GM18499 (cell line): ENCODE measurements at regions not wholly inside any gene's neighbourhood (a gene's known extent, or its start where the extent isn't known, plus 50 kb on each side); places are given as distances from the start of the nearest gene placed in this dataset.
A peak's percentile ranks its signal among the peaks of the same experiment; 100 is the strongest.

Source experiments
- ATAC-seq: cut with Tn5 transposase; IDR thresholded peaks from one replicate; pipeline ENCODE4 v1.9.1; 2021; ENCODE audit warnings: moderate number of reproducible peaks; ENCODE audit not compliant: insufficient read depth, unreplicated experiment

DNA sequence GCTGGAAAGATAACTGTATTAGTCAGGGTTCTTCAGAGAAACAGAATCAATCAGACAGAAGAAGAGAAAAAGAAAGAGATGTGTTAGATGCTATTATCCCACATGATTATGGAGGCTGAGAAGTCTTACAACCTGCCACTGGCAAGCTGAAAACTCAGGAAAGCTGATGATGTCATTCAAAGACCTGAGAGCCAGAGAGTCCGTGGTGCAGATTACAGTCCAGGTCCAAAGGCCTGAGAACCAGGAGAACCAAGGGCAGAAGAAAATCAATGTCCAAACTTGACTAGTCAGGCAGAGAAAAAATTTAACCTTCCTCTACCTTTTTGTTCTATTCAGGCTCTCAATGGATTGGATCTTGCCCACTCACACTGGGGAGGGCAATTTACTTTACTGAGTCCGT is 172.5 kb downstream of the QDPR start:
- no peak for ATAC-seq

DNA sequence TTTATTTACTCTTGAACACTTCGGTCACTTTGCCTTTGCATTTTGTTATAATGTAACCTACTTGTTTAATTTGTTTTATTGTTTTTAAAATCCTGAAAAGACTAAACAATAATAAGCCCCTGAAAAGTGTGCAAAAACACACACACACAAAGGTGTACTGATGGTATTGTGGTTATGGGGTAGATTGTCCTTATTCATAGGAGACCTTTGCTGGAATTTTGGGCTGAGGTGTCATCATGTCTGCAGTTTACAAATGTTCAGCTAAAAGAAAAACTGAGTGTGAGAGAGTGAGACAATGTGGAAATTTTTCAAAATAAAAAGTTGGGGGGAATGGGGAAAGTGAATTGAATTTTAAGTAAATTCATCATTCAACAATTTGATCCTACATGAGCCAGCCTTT is 174.9 kb downstream of the QDPR start:
- no peak for ATAC-seq

DNA sequence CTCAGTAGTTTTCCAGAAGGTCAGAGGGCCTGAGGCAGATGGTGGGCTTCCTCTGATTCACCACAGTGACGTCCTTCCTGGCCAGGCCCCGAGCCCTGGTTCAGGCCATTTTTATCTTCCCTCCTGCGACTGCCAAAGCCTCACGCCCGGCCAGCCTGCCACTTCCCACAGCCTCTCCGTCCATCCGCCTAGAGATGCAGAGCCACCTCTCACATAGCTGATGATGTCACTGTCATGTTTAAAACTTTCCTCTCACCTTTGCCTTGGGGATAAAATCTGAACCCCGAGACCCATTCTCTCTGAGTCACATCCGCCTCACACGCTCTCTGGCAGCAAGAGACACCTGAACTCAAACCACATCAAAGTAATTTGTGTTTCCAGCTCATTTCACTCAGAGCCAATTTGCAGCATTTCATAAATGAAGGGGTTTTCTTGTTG is 175.3 kb downstream of the QDPR start:
- ATAC-seq: peak; percentile 99

DNA sequence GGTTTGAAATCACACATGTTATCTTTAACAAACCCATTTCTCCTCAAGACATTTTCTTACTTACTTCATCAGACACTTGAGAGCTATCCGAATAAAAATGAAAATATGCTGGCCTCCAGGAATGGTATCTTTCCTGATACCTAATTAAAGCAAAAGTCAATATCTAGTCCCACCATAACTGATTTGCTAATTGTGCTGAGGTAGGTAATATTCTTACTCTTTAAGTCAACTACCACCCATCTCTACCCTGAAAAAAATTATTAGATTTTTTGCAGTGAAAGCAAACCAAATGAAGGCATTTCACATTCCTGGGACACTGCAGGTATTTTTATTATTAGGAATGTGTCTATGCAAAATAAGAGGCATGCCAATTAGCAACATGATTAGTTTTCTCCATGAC is 175.8 kb downstream of the QDPR start:
- no peak for ATAC-seq

DNA sequence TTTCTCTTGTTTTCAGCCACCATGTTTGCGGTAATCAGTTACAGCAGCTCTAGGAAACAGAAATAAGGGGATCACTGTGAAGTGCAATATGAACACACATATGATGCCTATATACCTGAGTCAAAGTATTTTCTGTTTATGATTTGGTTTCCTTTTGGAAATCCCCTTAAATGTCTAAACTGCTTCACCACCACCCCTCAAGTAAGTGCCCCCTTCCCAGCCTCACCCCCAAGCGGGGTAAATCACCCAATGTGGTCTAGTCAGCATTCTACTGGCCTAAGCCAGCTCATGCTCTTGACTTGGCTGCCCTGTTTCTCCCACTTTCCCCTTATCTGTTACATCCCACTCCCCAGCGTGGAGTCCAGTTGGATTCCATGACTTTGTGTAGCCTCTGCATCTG is 176.5 kb downstream of the QDPR start:
- no peak for ATAC-seq

DNA sequence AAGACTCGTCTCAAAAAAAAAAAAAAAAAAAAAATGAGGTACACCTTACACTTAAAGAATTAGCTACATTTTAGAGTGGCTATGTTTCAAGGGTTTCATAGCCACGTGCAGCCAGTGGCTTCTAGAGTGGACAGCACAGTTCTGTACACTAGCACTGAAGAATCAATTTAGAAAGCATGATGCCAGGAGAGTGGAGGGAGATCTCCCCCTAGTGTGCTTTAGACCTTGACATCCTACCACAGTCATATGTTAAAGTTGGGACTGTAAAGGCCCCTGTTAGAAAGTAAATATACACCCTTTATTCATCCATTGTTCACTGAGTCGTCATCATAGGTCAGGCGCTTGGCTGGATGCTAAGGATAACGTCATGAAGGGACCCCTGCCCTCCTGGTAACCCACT is 179.4 kb downstream of the QDPR start:
- no peak for ATAC-seq

DNA sequence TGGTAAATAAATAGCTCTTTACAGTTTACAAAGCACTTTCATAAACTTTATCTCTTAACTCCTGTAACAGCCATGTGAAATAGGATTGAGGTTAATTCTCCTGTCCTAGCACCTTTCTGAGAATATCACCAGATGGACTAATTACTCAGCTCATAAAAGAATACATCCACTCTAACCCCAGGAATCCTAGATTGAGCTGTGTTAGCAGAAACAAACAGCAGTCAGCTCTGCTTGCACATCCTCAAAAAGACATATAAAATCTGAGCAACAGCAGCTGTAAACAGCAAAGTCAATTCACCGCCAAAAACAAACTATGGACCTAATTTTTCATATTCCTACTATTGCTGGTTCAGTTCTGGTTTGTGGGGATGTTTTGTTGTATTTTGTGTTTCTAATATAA is 182.8 kb downstream of the QDPR start:
- no peak for ATAC-seq

DNA sequence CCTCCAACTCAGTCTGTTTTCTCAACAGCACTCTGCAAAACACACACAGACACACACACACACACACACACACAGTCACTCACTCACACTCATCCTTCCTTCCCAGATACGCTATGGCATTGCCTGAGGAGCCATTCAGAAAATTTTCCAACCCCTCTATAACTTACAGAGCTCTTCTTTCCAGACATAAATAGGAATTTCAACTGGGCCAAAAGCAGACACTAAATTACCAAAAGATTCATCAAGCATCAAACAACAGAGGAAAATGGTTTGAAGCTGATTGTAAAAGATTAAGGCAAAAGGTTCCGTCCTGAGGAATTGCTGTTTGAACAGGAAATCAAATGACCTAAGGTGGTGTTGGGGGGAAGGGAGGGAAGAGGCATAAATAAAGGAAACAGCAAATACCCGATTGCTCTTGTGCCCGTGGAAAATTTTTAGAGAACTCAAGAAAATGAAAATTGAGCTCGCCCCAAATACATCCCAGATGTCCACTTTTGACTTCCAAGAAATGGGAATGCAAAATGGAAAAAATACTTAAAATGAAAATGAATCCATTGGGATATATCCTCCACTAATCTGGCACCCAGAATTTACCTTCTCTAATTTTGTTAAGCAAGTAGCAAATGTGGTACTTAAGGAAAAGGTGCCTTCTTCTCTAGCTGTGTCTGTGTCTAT is 183.6 kb downstream of the QDPR start:
- ATAC-seq: no peak

DNA sequence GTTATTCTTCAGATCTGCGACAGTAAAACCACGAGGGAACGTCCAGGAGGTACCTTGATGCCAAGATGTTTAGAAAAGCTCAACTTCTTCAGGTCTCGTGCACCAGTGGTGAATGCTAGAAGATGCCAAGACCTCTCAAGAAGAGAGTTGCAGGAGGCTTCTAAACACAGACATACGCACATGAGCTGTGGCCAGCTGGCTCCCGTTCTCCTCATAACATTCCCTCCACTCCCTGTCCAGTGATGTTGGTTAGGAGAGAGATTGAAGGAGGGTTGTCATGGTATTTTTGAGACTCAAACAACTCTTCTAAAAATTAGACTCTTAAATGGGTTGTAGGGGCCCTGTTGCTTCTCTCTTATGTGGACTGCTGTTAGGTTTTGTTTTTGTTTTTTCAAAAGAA is 184.3 kb downstream of the QDPR start:
- no peak for ATAC-seq

DNA sequence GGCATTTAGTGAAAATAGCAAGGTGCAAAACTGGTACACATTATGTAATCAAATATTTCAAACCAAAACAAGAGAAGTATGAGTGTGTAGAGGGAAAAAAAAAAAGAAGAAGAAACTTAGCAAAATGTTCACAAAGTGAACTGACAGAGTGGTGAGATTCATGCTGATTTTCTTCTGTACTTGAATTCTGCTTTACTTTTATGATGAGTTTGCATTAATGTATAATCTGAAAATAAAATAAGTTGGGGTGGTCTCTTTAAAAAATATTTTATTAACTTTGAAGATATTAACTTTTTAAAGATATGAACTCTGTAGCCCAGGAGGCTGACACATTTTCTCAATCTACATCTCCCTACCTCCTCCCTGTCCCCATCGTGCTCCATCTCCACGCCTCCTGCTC is 185.1 kb downstream of the QDPR start:
- ATAC-seq: no peak

DNA sequence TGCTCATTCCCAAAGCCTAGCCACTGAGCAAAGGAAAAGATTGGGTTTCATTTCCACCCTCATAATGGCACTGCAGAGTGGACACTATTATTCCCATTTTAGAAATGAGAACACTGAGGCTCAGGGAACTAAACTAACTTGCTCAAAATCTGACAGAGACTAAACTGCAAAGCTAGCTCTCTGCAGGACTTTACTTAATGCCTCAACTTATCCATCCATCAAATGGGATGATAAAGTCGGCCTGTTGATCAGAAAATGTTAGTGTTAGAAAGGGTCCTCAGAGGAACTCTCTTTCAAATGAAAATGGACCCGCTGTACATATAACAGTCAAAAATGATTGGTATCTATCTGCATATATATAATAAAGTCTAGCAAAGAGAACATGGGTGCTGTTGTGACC is 186.8 kb downstream of the QDPR start:
- ATAC-seq: no peak

DNA sequence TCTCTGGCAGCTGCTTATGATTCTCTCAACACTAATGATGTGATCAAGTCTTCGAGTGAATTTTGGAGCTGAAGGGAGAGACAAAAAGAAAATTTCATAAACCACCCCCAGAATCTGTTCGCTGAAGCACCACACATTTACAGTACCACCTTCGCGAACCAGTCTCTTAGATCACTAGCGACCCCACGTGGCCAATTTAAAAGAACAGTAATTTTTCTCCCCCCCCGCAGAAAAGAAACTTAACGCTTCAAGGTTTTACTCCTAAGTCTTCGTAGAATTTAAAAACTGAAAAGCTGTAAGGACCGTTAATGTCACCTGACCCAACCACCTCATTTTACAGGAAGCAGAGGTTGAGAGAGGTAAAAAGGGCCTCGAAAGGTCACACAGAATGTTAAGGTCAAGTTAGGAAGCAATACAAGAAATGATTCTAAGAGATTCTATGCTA is 187.5 kb downstream of the QDPR start:
- ATAC-seq: no peak

DNA sequence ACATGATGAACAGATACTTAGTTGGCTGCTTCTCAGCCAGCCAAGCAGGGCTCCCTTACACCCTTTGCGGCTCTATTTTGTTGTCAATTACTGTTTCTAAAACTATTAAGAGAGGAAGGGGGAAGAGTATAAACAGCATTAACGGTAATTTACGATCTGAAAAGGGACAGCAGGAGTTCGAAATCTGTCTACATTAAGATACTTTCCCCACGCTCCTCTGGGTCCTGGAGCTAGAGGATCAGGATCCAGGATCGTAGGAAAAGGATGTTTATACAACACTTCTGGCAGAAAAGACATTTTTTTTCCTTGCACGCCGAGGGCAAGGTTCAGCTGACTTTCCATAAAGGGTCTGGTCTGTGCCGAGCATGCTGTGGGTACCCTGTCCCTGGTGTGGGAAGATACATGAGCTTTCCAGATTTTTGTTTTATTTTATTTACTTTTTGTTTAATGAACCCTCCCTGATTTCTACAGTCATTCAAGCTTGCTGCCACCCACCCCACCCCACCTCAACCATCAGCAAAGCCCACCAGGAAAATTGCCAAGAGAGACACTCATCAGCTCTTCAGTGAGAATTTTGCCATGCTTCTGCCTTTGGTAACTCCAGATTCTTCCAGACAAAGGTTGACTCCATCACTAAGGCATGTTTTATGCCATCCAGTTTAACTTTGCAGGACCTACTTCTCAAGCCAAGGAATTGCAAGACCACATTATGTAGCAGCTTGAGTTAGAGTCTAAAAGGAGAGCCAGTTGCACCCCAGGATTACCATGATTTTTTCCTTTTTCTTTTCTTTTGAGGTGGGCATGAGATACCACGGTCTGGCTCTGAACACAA is 188.1 kb downstream of the QDPR start:
- no peak for ATAC-seq

DNA sequence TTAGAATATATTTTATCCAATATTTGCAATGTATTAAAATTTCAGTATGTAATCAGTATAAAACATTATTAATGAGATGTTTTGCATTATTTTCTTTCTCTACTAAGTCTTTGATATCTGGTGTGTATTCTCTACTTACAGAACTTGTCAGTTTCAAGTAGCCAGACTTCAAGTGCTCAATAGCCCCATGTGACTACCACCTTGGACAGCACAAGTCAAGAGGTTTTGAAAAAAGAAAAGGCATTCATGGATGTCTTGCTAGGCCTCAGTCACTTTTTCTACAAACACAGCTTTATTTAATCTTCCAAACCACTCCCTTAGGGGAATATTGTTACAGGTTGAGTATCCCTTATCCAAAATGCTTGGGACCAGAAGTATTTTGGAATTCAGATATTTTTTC is 189.4 kb downstream of the QDPR start:
- no peak for ATAC-seq

DNA sequence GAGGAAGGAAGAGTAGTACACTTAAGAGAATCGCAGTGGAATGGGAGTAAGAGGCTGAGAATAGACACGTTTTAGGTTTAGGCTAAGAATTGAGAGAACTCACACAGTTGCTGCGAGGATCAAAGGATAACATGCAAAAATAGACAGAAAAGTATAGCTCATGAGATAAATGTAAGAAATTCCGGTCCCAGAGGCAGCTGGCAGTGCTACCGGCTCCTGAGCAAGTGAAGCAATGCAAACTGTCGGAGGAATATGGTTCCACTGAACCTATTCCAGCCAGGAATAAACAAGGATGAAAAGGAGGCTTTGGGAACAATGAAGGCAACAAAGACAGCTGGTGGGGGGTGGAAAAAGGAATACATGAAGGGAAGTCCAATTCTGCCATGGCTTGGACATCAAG is 191.8 kb downstream of the QDPR start:
- no peak for ATAC-seq

DNA sequence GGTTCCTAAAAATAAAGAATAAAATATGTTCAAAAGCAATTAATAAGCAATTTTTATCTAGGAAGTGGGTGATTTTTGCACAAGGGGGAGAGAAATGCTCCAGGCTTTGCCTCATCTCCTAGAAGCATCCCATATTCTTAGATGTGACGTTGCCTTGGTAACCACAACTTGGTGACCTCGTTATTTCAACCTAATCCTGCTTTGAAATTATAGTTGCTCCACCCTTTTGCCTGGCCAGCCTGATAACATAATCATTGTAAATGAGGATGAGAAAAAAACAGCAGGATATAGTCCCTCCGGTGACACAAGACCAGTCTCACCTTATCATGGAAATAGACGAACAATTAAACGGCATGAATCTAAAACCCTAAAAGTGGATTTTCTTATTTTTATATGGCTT is 194.4 kb downstream of the QDPR start:
- no peak for ATAC-seq

DNA sequence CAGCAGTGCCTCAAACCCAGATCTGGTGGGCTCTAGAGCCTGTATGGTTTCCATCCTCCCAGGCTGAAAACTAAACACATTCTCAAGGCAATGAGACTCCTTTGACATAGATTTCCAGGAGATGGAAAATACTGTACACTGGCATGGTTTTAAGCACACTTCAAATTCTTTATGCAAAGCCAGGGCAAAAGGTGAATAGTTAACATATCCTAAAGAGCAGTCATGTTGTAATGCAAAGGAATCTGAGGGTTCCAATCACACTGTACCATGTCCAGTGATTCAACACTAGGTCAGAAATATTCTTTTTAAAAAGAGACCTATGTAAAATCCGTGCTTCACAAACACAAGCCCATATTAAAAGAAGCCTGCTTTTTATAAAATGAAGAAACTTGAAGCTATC is 195.3 kb downstream of the QDPR start:
- ATAC-seq: no peak

DNA sequence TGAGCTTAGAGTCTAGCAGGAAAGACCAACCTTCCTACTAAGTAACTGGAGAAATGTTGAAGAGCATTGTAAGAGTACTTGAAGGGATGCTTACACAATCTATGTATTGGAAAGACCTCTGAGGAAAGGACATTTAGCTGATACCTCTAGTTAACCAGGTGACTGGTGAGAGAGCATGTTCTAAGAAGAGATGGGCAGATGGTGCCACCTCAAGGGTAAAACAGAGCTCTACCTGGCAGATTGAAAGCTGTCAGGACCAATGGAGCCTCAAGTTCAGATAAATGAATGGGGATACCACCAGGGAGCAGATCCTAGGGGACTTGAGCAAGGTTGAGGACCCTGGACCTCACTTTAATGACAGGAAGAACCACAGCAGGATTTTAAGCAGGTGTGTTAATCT is 196.4 kb downstream of the QDPR start:
- no peak for ATAC-seq

DNA sequence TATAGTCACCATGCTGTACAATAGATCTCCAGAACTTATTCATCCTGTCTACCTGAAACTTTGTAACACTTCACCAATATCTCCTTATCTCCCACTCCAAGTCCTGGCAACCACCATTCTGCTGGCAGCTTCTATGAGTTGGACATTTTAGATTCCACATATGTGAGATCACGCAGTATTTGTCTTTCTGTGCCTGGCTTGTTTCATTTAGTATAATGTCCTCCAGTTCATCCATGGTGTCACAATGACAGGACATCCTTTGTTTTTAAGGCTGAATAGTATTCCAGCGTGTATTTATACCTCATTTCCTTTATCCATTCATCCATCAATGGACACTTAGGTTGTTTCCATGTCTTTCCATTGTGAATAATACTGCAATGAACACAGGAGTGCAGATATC is 198.7 kb downstream of the QDPR start:
- no peak for ATAC-seq

DNA sequence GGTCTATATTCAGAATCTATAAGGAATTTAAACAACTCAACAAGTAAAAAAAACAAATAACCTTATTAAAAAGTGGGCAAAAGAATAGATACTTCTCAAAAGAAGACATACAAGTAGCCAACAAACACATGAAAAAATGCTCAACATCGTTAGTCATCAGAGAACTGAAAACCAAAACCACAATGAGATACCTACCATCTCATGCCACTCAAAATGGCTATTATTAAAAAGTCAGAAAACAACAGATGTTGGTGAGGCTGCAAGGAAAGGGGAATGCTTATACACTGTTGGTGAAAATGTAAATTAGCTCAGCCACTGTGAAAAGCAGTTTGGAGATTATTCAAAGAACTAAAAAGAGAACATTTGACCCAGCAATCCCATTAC is 201.6 kb downstream of the QDPR start:
- ATAC-seq: peak; percentile 73

DNA sequence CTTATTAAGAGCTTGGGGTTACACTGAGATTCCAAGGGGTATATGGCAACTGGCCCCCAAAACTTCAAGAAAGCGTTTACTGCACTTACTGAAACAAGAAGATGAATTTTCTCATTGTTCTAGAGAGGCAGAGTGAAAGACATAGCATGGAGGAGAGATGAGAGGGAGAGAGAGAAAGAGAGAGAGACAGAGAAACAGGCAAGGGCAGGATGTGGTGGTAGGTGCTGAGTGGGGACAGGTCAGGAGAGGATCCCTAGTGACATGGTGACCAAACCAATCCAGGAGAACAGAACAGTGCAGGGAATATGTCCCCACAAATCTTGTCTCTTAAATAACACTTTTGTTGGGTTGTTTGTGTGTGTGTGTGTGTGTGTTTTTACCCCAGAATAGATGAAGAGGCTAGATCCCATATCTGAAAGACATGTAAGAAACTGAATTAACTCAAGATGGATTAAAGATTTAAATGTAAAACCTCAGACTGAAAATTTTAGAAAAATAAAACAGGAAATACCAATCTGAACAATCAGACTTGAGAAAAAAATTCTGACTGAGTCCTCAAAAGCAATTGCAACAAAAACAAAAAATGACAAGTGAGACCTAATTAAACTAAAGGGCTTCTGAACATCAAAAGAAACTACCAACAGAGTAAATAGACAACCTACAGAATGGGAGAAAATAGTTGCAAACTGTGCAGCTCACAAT is 202.2 kb downstream of the QDPR start:
- ATAC-seq: no peak
